ENCODE measurements at regions not wholly inside any gene's neighbourhood (a gene's known extent, or its start where the extent isn't known, plus 50 kb on each side); places are given as distances from the start of the nearest gene placed in this dataset.

- intact Hi-C loops (cut with micrococcal nuclease) = no loop called here
- Mint-ChIP-seq H3K4me3 (ENCODE audit: unreplicated experiment) (no peak overlapping the region), H3K36me3 (ENCODE audit: insufficient read depth, unreplicated experiment) (no peaks in the 10 kb centered on the region), H3K27ac (ENCODE audit: low read depth, unreplicated experiment) (no peak overlapping the region), H3K9me3 (ENCODE audit: unreplicated experiment) (peaks cover 14% of the 10 kb centered on the region), H3K4me1 (ENCODE audit: insufficient read depth, unreplicated experiment) (no peaks in the 10 kb centered on the region), H3K27me3 (ENCODE audit: insufficient read depth, unreplicated experiment) (no peaks in the 10 kb centered on the region)
- ChIA-PET POLR2A (no interaction called here), CTCF (interaction anchor here (0.5 kb wide), 1 partner anchor 11 kb away, joined by 3 read pairs; no protein-coding TSS in a partner anchor)
- no peak for TF ChIP-seq CTCF (IDR thresholded peaks at IDR 0.05; ENCODE audit: unreplicated experiment)
- BruUV-seq (replicated peaks) = no TSS peak
- DNase-seq (ENCODE audit: unreplicated experiment) = no peak
Observed at GRCh38 chr19:31419871-31420445, 70.7 kb upstream of the TSHZ3 start.

GRCh38 chr19:31421082-31421481 is 71.8 kb upstream of the TSHZ3 start:
- Mint-ChIP-seq H3K4me1 (ENCODE audit: insufficient read depth, unreplicated experiment) (no peaks in the 10 kb centered on the region), H3K4me3 (ENCODE audit: unreplicated experiment) (no peak overlapping the region), H3K27ac (ENCODE audit: low read depth, unreplicated experiment) (no peak overlapping the region), H3K27me3 (ENCODE audit: insufficient read depth, unreplicated experiment) (no peaks in the 10 kb centered on the region), H3K9me3 (ENCODE audit: unreplicated experiment) (peaks cover 3% of the 10 kb centered on the region), H3K36me3 (ENCODE audit: insufficient read depth, unreplicated experiment) (peaks cover 7% of the 10 kb centered on the region)
- intact Hi-C loops (cut with micrococcal nuclease) = no loop called here
- BruUV-seq (replicated peaks) = no TSS peak
- CTCF ChIA-PET = no interaction called here
- DNase-seq (ENCODE audit: unreplicated experiment) = no peak
- no peak for TF ChIP-seq CTCF (IDR thresholded peaks at IDR 0.05; ENCODE audit: unreplicated experiment)
- POLR2A ChIA-PET = no interaction called here

GRCh38 chr19:31421856-31422255 is 72.6 kb upstream of the TSHZ3 start:
- Mint-ChIP-seq H3K4me1 (ENCODE audit: insufficient read depth, unreplicated experiment) (no peaks in the 10 kb centered on the region), H3K9me3 (ENCODE audit: unreplicated experiment) (no peaks in the 10 kb centered on the region), H3K4me3 (ENCODE audit: unreplicated experiment) (no peak overlapping the region), H3K27ac (ENCODE audit: low read depth, unreplicated experiment) (no peak overlapping the region), H3K27me3 (ENCODE audit: insufficient read depth, unreplicated experiment) (no peaks in the 10 kb centered on the region), H3K36me3 (ENCODE audit: insufficient read depth, unreplicated experiment) (peaks cover 7% of the 10 kb centered on the region)
- TF ChIP-seq CTCF (IDR thresholded peaks at IDR 0.05; ENCODE audit: unreplicated experiment) = no peak
- DNase-seq (ENCODE audit: unreplicated experiment) = no peak
- ChIA-PET CTCF (no interaction called here), POLR2A (no interaction called here)
- intact Hi-C loops (cut with micrococcal nuclease) = no loop called here
- no TSS peak for BruUV-seq (replicated peaks)

- no peak for DNase-seq (ENCODE audit: unreplicated experiment)
- Mint-ChIP-seq H3K4me1 (ENCODE audit: insufficient read depth, unreplicated experiment) (no peaks in the 10 kb centered on the region), H3K27ac (ENCODE audit: low read depth, unreplicated experiment) (no peak overlapping the region), H3K27me3 (ENCODE audit: insufficient read depth, unreplicated experiment) (no peaks in the 10 kb centered on the region), H3K9me3 (ENCODE audit: unreplicated experiment) (peaks cover 5% of the 10 kb centered on the region), H3K4me3 (ENCODE audit: unreplicated experiment) (no peak overlapping the region), H3K36me3 (ENCODE audit: insufficient read depth, unreplicated experiment) (peaks cover 7% of the 10 kb centered on the region)
- no TSS peak for BruUV-seq (replicated peaks)
- intact Hi-C loops (cut with micrococcal nuclease) = no loop called here
- TF ChIP-seq CTCF (IDR thresholded peaks at IDR 0.05; ENCODE audit: unreplicated experiment) = no peak
- ChIA-PET CTCF (interaction anchor here (0.6 to 0.7 kb wide), 2 partner anchors 756 to 1498 kb away, joined by 3 to 4 read pairs; no protein-coding TSS in a partner anchor), POLR2A (no interaction called here)
Observed at GRCh38 chr19:31423896-31424295, 74.7 kb upstream of the TSHZ3 start.
